ENCODE measurements at regions not wholly inside any gene's neighbourhood (a gene's known extent, or its start where the extent isn't known, plus 50 kb on each side); places are given as distances from the start of the nearest gene placed in this dataset.
"Not testable (repeated sequence)": the region's sequence is repeated elsewhere in the genome, so short reads cannot be mapped to it uniquely, and the experiment has no call there.

GRCh38 chr18:43987061-43987460, 693.6 kb upstream of the SETBP1 start:
- DNase-seq: not testable (repeated sequence)

- peak; percentile 8 for DNase-seq
Measured at GRCh38 chr18:43992741-43993140, 687.9 kb upstream of the SETBP1 start.

DNA sequence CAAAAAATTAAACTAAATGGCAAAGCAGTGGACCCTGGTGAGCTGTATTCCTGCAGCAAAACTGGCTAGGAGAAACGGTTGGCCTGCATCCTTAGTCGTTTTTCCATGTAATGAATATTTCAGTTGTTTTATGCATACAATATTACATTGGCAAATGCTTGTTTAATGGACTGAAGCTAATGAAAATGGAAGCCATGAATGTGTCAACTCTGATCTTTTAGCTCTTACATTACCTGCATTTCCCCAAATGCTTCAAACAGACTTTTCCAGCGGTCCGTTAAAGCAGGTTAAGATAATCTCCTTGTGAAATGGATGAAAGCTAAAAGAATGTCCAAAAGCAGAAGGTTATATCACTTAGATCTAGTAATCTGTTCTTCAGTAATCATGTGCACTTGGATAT, 686.3 kb upstream of the SETBP1 start:
- no peak for DNase-seq

- DNase-seq: no peak
Measured at GRCh38 chr18:44013871-44014270, 666.8 kb upstream of the SETBP1 start.

DNA sequence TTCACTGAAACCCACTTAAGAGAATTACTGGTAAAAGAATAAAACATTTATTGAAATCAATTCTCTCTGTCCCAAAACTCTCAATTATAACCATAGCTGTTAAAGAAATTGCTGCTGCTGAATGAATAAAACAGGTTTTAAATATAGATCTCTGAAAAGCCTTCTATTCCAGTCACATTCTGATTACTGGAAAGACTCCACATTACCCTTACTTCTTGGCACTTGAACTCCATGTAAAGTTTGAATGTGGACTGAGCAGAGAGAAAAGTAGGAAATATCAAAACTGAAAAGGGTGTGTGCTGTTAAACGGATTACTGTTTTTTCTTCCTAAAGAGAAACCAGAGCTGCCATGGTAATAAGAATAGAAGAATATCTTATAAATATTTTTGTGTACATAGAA, 655.3 kb upstream of the SETBP1 start:
- no peak for DNase-seq

DNA sequence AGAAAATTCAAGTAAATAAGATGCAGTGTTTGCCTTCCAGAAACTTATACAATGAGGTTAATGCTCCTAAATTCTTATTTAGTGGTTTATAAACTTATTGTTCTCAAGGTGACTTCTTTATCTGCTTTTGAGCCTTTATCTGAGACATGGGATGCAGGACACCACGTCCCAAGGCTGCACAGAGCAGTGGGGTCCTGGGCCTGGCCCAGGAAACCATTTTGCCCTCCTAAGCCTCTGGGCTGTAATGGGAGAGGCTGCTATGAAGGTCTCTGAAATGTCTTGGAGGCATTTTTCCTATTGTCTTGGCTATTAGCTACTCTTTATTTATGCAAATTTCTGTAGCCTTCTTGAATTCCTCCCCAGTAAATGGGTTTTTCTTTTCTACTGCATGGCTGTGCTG, 652.6 kb upstream of the SETBP1 start:
- no peak for DNase-seq

GRCh38 chr18:44031063-44031462, 649.6 kb upstream of the SETBP1 start:
- DNase-seq: no peak

DNA sequence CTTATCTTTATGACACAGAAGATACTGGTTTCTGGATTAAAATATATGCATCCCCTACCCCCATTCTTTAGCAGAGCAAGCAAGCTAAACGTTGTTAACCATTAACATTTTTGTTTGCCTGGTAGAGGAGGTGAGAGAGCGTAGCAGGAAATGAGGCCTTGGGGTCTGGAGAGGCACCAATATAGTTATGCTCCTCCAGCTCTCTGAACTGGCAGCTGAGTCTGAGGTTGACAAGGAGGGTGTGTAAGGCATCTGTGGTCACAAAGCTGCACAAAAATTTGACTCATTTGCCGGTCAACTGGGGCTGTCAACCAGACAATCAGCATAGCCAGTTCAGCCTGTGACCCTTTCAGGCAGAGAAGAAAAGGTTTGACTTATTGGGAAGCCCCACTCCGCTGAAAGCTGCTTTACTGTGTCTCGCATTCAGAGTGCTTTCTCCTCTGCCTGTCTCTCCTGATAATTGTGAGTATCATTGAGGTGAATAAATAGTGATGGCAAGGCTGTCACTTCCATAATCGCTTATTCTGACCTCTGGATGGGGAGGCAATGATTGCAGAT, 647.5 kb upstream of the SETBP1 start:
- no peak for DNase-seq

- no peak for DNase-seq
Measured at GRCh38 chr18:44035554-44035953, 645.1 kb upstream of the SETBP1 start.

DNA sequence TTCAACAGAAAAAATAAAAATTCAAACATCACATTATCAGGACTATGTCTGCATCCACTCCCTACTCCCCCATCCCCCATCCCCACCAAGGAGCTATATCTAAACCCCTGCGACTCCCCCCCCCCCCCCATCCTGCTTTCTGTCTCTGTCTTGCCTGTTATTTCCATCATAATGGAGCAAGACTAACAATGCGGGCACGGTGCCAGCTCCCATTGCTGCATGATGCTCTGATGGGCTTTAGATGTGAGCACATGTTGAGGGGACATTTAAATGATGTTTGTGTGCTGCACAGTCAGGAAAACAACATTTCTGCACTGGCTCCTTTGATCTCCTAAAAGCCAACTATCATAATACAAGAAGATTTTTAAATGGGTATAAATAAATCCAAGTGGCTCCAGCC, 644.2 kb upstream of the SETBP1 start:
- DNase-seq: peak; percentile 40

DNA sequence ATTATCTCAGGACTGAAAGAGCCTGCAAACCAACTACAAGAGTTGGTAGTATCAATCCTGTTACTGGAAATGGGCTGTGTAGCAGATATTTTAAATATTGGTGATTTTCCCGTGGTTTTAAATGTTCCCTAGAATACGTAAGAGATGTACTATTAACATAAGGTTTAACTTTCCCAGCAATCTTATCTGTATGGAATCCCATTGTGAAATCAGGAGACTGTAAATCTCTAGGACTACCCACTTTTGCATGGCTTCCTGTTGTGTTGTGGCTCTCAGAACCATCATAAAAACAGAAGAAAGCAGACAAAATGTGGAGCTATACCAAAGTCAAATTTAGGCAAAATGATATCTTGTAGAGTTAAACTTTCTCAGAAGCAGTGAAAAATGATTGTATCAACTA, 641.5 kb upstream of the SETBP1 start:
- no peak for DNase-seq

- no peak for DNase-seq
Measured at GRCh38 chr18:44039826-44040225, 640.9 kb upstream of the SETBP1 start.

GRCh38 chr18:44041553-44041952, 639.1 kb upstream of the SETBP1 start:
- DNase-seq: no peak

DNA sequence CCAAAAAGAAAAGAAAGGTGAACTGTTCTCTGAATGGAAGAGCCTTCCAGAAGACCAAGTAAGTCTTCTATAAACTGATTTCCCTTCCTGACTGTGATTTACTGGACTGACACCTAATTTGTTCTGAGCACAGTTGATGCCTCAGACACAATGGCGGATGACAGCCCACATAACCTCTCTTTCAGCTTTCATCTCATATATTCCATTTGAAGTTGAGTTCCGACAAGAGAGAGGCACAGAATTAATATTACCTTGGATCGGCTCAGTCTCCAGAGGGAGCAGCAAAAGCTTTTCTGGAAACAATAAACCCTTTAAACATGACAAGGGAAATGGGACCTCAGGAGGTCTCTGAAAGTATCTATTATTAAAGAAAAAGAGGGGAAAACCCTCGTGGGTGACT, 638.7 kb upstream of the SETBP1 start:
- no peak for DNase-seq

DNA sequence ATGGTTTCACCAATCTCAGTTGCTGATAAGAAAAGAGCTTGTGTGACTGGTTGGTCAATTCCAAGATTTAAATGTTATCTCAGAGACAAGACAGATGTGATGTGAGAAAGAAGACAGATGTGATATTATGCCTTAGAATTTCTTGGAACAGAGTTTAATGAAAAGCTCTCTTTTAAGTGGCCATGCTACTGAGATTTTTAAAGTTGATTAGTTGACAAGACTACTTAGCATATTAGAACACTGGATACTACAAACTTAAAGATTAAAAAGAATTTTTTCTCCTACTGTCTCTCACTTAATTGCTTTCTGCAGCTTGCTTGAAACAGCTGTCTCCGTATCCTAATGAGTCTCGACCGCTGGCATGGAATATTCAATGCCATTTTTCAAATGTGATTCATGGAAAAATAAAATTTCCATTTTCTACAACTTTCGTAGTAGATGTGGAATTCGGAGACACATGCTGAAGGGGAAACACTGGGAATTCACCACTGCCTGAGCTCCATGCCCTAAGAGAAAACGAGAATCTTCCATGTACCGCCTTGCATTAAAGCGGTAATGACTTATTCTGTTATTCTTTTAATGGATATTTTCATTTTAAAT, 634.2 kb upstream of the SETBP1 start:
- no peak for DNase-seq

- no peak for DNase-seq
Measured at GRCh38 chr18:44047585-44047984, 633.1 kb upstream of the SETBP1 start.

DNA sequence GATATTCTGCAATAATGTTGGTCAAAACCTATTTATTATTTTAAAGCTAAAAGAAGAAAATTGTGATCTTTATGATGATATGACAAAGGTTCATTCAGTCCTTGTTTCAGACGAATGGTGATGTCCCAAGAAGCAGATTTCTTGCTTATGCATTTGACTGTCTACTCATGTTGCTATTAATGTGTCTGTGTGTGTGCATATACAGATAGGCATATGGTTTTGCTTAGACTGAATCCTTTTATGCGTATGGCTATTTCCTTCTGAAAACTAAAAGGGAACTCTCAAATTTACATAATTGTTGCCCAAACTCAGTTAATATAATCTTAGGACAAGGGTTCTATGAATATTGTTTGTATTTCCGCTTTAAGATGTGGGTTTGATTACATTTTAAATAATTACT, 632.3 kb upstream of the SETBP1 start:
- DNase-seq: no peak

DNA sequence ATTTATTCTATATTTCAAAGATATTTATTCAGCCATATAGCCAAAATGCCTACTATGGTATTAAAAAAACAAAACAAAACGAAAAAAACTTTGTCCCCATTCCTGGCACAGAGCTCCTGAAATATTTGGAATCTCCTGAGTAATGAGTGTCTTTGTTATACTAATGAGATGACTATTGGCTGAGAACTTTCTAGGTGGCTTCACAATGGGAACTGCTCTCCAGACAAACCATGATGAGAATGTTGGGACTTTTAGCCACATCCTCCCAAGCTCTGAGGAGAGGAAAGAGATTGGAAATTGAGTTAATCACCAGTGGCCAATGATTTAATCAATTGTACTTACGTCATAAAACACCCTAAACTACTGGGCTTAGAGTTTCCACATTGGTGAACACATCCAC, 631.8 kb upstream of the SETBP1 start:
- no peak for DNase-seq

GRCh38 chr18:44051026-44051425, 629.7 kb upstream of the SETBP1 start:
- DNase-seq: no peak

GRCh38 chr18:44054514-44054913, 626.2 kb upstream of the SETBP1 start:
- no peak for DNase-seq

DNA sequence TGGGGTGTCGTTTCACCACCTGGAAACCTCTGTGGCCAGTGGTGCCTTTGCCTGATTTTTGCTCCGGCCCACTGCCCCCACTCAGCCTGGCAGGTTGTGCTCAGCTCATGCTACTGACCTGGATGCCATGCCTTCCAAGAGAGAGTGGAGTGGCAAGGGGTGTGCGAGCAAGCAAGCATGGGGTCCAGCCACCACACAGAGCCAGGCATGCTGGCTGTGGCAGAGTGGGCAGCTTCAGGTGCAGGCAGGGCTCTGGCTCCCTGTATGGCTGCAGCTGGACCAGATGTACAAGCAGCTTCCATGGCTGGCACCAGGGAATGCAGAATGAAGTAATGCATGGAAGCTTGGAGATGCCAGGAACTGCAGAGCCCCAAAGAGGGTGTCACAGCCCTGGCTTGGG, 620.5 kb upstream of the SETBP1 start:
- DNase-seq: no peak

DNA sequence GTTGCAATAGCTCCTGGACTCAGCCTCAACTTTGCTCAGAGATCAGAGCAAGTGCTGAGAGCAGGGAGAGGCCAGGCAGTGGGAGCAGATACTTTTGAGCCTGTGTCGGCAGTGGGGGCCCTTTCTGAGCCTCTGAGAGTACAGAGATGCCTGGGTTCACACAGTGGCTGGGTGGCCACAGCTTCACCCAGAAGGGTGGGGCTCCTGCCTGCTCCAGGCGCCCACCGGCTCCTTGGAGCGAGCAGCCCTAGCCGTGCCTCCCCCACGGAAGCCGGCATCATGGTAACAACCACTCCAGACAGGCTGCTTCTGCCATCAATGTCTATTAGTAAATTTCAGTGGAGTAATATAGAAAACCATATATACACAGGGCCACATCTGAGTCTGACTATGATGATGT, 619.2 kb upstream of the SETBP1 start:
- DNase-seq: no peak

- DNase-seq: no peak
Measured at GRCh38 chr18:44062345-44062744, 618.3 kb upstream of the SETBP1 start.

DNA sequence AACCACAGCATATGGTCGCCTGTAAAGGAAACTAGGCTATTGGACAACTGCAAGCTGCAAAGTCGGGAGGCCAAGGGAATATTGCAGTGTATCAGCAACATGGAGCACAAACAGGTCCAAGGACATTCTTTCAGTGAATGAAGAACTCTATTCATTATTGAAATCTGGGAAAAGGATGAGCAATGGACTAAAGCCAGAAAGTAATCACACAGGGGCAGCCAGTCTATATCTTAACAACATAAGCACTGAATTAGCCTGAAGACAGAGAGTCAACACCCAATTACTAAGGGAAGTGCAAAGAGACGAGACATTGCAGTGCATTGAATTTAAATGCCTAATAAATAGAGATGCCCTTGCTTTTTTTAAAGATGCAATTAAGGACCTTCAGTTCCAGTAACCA, 615.5 kb upstream of the SETBP1 start:
- no peak for DNase-seq

DNA sequence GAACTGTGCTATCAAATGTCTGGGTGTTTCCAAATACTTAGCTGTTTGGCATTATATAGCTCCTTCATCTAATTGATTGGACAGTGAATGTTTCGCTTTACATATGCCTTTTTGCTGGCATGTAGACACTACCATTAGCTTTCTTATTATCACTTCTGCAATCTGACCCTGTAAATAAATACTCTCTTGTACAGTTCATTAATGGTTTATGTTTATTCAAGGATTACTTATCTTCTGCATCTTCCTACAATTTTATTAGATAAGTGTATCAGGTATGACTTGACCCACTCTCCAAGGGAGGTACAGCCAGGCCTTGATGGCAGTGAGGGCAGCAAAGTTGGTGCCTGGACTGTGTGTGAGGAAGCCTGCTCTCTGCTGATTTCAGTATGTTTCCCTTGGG, 614.1 kb upstream of the SETBP1 start:
- DNase-seq: no peak

Measured in skin of body (tissue), 1 donor.